ENCODE measurements at regions not wholly inside any gene's neighbourhood (a gene's known extent, or its start where the extent isn't known, plus 50 kb on each side); places are given as distances from the start of the nearest gene placed in this dataset.

DNA sequence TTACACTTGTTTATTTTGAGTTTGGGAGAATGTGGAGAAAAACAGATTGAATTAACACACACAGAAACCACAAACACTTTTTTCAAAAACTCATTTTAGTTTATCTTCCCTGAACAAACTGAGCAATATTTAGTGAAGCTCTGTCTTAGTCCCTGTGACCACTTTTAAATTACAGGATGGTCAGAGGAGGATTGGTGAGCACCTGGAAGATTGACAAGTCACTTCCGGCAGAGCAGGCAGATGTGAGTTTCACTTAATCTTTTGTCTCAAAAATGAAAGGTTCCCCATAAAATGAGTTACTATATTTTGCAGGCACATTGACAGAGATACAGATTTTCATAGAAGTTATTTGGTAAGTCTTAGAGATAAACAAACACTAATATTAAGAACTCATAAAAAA, 970.1 kb downstream of the ADGRL3 start:
- TF ChIP-seq, protein P1, sequence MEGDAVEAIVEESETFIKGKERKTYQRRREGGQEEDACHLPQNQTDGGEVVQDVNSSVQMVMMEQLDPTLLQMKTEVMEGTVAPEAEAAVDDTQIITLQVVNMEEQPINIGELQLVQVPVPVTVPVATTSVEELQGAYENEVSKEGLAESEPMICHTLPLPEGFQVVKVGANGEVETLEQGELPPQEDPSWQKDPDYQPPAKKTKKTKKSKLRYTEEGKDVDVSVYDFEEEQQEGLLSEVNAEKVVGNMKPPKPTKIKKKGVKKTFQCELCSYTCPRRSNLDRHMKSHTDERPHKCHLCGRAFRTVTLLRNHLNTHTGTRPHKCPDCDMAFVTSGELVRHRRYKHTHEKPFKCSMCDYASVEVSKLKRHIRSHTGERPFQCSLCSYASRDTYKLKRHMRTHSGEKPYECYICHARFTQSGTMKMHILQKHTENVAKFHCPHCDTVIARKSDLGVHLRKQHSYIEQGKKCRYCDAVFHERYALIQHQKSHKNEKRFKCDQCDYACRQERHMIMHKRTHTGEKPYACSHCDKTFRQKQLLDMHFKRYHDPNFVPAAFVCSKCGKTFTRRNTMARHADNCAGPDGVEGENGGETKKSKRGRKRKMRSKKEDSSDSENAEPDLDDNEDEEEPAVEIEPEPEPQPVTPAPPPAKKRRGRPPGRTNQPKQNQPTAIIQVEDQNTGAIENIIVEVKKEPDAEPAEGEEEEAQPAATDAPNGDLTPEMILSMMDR (IDR thresholded peaks at IDR 0.05): no peak
- TF ChIP-seq POLR2A (IDR thresholded peaks at IDR 0.05): no peak

Measured in Peyer's patch (tissue), 4 donors.